K562 (cell line): ENCODE measurements at regions not wholly inside any gene's neighbourhood (a gene's known extent, or its start where the extent isn't known, plus 50 kb on each side); places are given as distances from the start of the nearest gene placed in this dataset.

ENCODE experiments used
- ATAC-seq: fragments of 200-7000 bp; cut with Tn5 transposase; 3 replicates; pipeline ENCODE4 v1.9.1; 2020; ENCODE audit warnings: moderate library complexity
- BruUV-seq: library from RNA; stranded (reverse); fragments of 400-500 nt; replicated peaks from 2 replicates; lab custom pipeline; 2021; lab: Mats Ljungman, UMichigan
- CTCF ChIA-PET: fragments of 300-600 bp; formaldehyde crosslinking; extraction: SDS; loops from one replicate; lab custom pipeline; 2021; ENCODE audit warnings: low intra/inter-chr PET ratio; lab: Yijun Ruan, JAX
- POLR2A ChIA-PET: fragments of 300-600, 350-650 bp; sonication (Branson Sonifier 250); formaldehyde crosslinking; extraction: SDS; loops from one replicate; lab custom pipeline; 2021; ENCODE audit warnings: antibody characterized with exemption, inconsistent platforms; lab: Yijun Ruan, JAX
- DNase-seq, 4 experiments: peaks; one replicate each; pipeline versions ENCODE4 v3.0.0 to v3.0.0-alpha.2; 2011 to 2018; ENCODE audit warnings: low spot score in 3 of 4, mixed read lengths in 3 of 4; ENCODE audit errors: extremely low read depth in 1 of 4
- FAIRE-seq: peaks from 2 replicates; lab custom pipeline; 2011; peaks lifted over from hg19 to GRCh38; lab: Jason Lieb, UNC
- H2AFZ ChIP-seq: 2 replicates; pipeline ENCODE4 v1.6.0; 2011; ENCODE audit warnings: low read depth, low read length, control low read depth, inconsistent platforms
- H3K27ac ChIP-seq: fragments of 200-600 bp; 3 replicates; pipeline ENCODE4 v1.8.0; 2011; ENCODE audit warnings: low read depth, mild to moderate bottlenecking, control low read depth, inconsistent platforms, low read length, moderate library complexity, mixed read lengths; ENCODE audit errors: extremely low read depth
- H3K27me3 ChIP-seq, 2 experiments: fragments of 300-600 bp in 1 of 2; 2 replicates in 1 of 2; 3 replicates in 1 of 2; pipeline versions ENCODE4 v1.6.0 to v1.8.0; 2011; ENCODE audit warnings: inconsistent platforms in 2 of 2, low read length in 2 of 2, mild to moderate bottlenecking in 1 of 2, mixed read lengths in 1 of 2, moderate library complexity in 1 of 2; ENCODE audit not compliant: control insufficient read depth in 2 of 2, insufficient read depth in 2 of 2
- H3K36me3 ChIP-seq: fragments of 300-600 bp; 3 replicates; pipeline ENCODE4 v1.8.0; 2011; ENCODE audit warnings: mild to moderate bottlenecking, low read length, inconsistent platforms; ENCODE audit not compliant: control insufficient read depth, insufficient read depth
- H3K4me1 ChIP-seq, 2 experiments: fragments of 200-600 bp in 1 of 2; replicated peaks in 1 of 2; 2 replicates in 1 of 2; 3 replicates in 1 of 2; pipeline versions ENCODE4 v1.5.1 to v1.8.0; 2011; ENCODE audit warnings: inconsistent platforms in 2 of 2, low read length in 2 of 2, mild to moderate bottlenecking in 1 of 2, mixed read lengths in 1 of 2, moderate library complexity in 1 of 2; ENCODE audit not compliant: control insufficient read depth in 2 of 2, insufficient read depth in 2 of 2
- H3K4me2 ChIP-seq: 2 replicates; pipeline ENCODE4 v1.6.1; 2011; ENCODE audit warnings: low read length, control low read depth, inconsistent platforms, mixed read lengths; ENCODE audit not compliant: insufficient read depth
- H3K4me3 ChIP-seq: fragments of 200-600 bp; sonication (generic), shearing (Covaris generic); 2 replicates; pipeline ENCODE4 v1.5.1; 2016; ENCODE audit warnings: control low read depth, inconsistent platforms
- H3K79me2 ChIP-seq: fragments of 200-600 bp; 3 replicates; pipeline ENCODE4 v1.8.0; 2011; ENCODE audit warnings: low read length, inconsistent platforms; ENCODE audit not compliant: control insufficient read depth, insufficient read depth
- H3K9ac ChIP-seq, 2 experiments: 2 replicates each; pipeline versions ENCODE4 v1.6.0 to v1.6.1; 2011; ENCODE audit warnings: low read depth in 2 of 2, low read length in 2 of 2, control low read depth in 1 of 2, inconsistent platforms in 1 of 2, mild to moderate bottlenecking in 1 of 2, mixed read lengths in 1 of 2; ENCODE audit not compliant: insufficient read depth in 1 of 2
- H3K9me1 ChIP-seq: one replicate; pipeline ENCODE4 v1.6.0; 2011; ENCODE audit warnings: inconsistent platforms, mild to moderate bottlenecking, low read length, moderate library complexity; ENCODE audit not compliant: control insufficient read depth, insufficient read depth
- H3K9me3 ChIP-seq: replicated peaks from 2 replicates; pipeline ENCODE4 v1.5.1; 2011; ENCODE audit warnings: low read depth, low read length, inconsistent platforms; ENCODE audit not compliant: control insufficient read depth, insufficient read depth
- H4K20me1 ChIP-seq: replicated peaks from 2 replicates; pipeline ENCODE4 v1.6.1; 2011; ENCODE audit warnings: low read length, inconsistent platforms, mixed read lengths; ENCODE audit not compliant: control insufficient read depth, insufficient read depth
- ASH1L ChIP-seq: fragments of 450-650 bp; IDR thresholded peaks from 2 replicates; pipeline ENCODE4 v1.6.1; 2018; ENCODE audit warnings: borderline replicate concordance, mild to moderate bottlenecking, low read depth; ENCODE audit not compliant: partially characterized antibody
- CBX2 ChIP-seq: fragments of 200-600 bp; sonication (generic); IDR thresholded peaks from one replicate; pipeline ENCODE4 v1.6.1; 2012; ENCODE audit warnings: mild to moderate bottlenecking, low read length, inconsistent platforms; ENCODE audit not compliant: insufficient read depth, poor library complexity, severe bottlenecking
- HMG20B ChIP-seq: fragments of 250-450 bp; sonication (Bioruptor Pico); IDR thresholded peaks from 2 replicates; pipeline ENCODE4 v1.5.0; 2021; ENCODE audit warnings: mild to moderate bottlenecking
- HNRNPUL1 ChIP-seq: fragments of 200-400 bp; formaldehyde crosslinking; IDR thresholded peaks from 2 replicates; pipeline ENCODE4 v1.6.1; 2017; ENCODE audit warnings: low read length
- MED1 ChIP-seq: sonication (generic); formaldehyde crosslinking; IDR thresholded peaks from 2 replicates; pipeline ENCODE4 v1.8.1; 2023; ENCODE audit warnings: missing genetic modification reagents, borderline replicate concordance
- MTF1 ChIP-seq: fragments of 250-450 bp; sonication (Bioruptor Pico); IDR thresholded peaks from 2 replicates; pipeline ENCODE4 v1.9.0; 2021; ENCODE audit warnings: moderate library complexity, mild to moderate bottlenecking, inconsistent platforms, borderline replicate concordance
- PHTF2 ChIP-seq: fragments of 250-450 bp; sonication (Bioruptor Pico); IDR thresholded peaks from 2 replicates; pipeline ENCODE4 v1.5.0; 2021; ENCODE audit warnings: mild to moderate bottlenecking
- TOE1 ChIP-seq, 2 experiments: fragments of 450-650 bp in 1 of 2; sonication (generic) in 1 of 2; formaldehyde crosslinking in 1 of 2; IDR thresholded peaks; 2 replicates each; pipeline versions ENCODE4 v1.7.1 to v1.8.0; 2016 to 2022; ENCODE audit warnings: borderline replicate concordance in 2 of 2, mild to moderate bottlenecking in 2 of 2, antibody characterized with exemption in 1 of 2, inconsistent platforms in 1 of 2, low read depth in 1 of 2, missing genetic modification reagents in 1 of 2, moderate library complexity in 1 of 2
- ZBTB1 ChIP-seq: sonication (generic); formaldehyde crosslinking; IDR thresholded peaks from 2 replicates; pipeline ENCODE4 v1.8.1; 2023; ENCODE audit warnings: missing genetic modification reagents, low read depth, mild to moderate bottlenecking, borderline replicate concordance
- ZBTB5 ChIP-seq: fragments of 450-650 bp; IDR thresholded peaks from 2 replicates; pipeline ENCODE4 v1.6.1; 2017; ENCODE audit warnings: antibody characterized with exemption
- ZKSCAN1 ChIP-seq: fragments of 150-350 bp; IDR thresholded peaks from 2 replicates; pipeline ENCODE4 v1.6.1; 2016; ENCODE audit warnings: low read depth, low read length
- ZNF316 ChIP-seq: fragments of 450-650 bp; IDR thresholded peaks from 2 replicates; pipeline ENCODE4 v1.6.1; 2016
- ZNF764 ChIP-seq: fragments of 250-450 bp; sonication (Bioruptor Pico); IDR thresholded peaks from 2 replicates; pipeline ENCODE4 v1.4.0; 2020; ENCODE audit warnings: low read depth, mild to moderate bottlenecking, moderate library complexity
- WGBS: fragments of 100-300 bp; shearing (Covaris generic); methylation state at CpG from one replicate; pipeline ENCODE4 v1.1.6; 2016; ENCODE audit warnings: low coverage, mixed read lengths; ENCODE audit not compliant: insufficient coverage; ENCODE audit errors: missing lambda C conversion rate; 5-methylcytosine and 5-hydroxymethylcytosine counted together
- in situ Hi-C: fragments of 300-500 bp; cut with MboI; formaldehyde crosslinking; loops from 4 replicates; pipeline ENCODE4 v1.15.0; 2018; ENCODE audit warnings: inconsistent platforms, mixed read lengths
- intact Hi-C: fragments of 100-400 bp; cut with micrococcal nuclease; formaldehyde crosslinking; loops from 2 replicates; pipeline ENCODE4 v1.14.2; 2022

- 3% methylated on average over 4 of the region's 4 CpGs for whole genome bisulfite sequencing
- in situ Hi-C loops = no loop called here
- no TSS peak for BruUV-seq
- Histone ChIP-seq H3K4me1 (no peaks in the 10 kb centered on the region), H3K9ac (no peak overlapping the region), H3K27me3 (no peaks in the 10 kb centered on the region), H3K36me3 (no peaks in the 10 kb centered on the region), H3K4me3 (no peak overlapping the region), H3K9me1 (no peaks in the 10 kb centered on the region), H3K4me2 (no peak overlapping the region)
- intact Hi-C loops = no loop called here
- FAIRE-seq (no peak), ATAC-seq (no peak), DNase-seq (no peak)
- CTCF ChIA-PET = no interaction called here
- POLR2A ChIA-PET = no interaction called here
- TF ChIP-seq ASH1L (no peak), CBX2 (no peak), PHTF2 (CRISPR knock-in tag) (no peak), ZBTB1 (CRISPR knock-in tag) (no peak), ZNF316 (no peak), HMG20B (no peak), MED1 (CRISPR knock-in tag) (no peak), TOE1 (IDR thresholded peaks at IDR 0.05; ENCODE audit: borderline replicate concordance) (no peak), TOE1 (CRISPR knock-in tag; IDR thresholded peaks at IDR 0.05; ENCODE audit: borderline replicate concordance, low read depth) (no peak), MTF1 (CRISPR knock-in tag) (no peak), HNRNPUL1 (no peak), ZBTB5 (no peak), ZNF764 (CRISPR knock-in tag) (no peak), ZKSCAN1 (no peak)
- TF ChIP-seq, all 486 proteins: peak for 0
- Histone ChIP-seq H4K20me1 (no peaks in the 10 kb centered on the region), H2AFZ (no peak overlapping the region), H3K27ac (no peak overlapping the region), H3K79me2 (no peaks in the 10 kb centered on the region), H3K9me3 (0 out of 2 replicates have a peak, but pooled peaks cover 1% of the 10 kb centered on the region)
Measured at GRCh38 chr2:153387203-153387602, 91.4 kb downstream of the RPRM start.
